ENCODE measurements at regions not wholly inside any gene's neighbourhood (a gene's known extent, or its start where the extent isn't known, plus 50 kb on each side); places are given as distances from the start of the nearest gene placed in this dataset. TPM values are rescaled to one million over a fixed set of nuclear protein-coding genes. Genes with fewer than 3 reads are reported as not detected.
"Not testable (repeated sequence)": the region's sequence is repeated elsewhere in the genome, so short reads cannot be mapped to it uniquely, and the experiment has no call there.

DNA sequence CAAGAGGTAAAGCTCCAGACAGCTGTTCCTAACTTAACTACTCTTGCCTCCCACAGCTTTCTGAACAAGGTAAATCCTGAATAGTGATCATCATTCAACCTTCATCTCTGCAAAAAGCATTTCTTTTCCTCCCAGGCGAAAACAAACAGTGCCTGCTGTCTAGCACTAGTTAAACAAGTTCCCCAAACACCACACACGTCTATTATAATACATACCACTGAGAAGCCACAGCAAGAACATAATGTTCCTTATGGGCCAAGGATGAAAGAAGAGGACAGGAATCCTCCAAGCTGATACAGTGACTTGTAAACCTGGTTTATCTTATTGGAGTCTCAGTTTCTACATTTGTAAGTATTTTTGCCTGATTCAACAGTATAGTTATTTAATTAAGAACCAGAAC lies 56.1 kb upstream of the PDPR start:
- DNase-seq; H3K4me1 Mint-ChIP-seq; H3K27me3 Mint-ChIP-seq; H3K27ac Mint-ChIP-seq; POLR2A ChIA-PET; H3K36me3 Mint-ChIP-seq (ENCODE audit: low read depth); H3K9me3 Mint-ChIP-seq (ENCODE audit: low read depth); CTCF ChIA-PET; intact Hi-C loops (cut with DNase I, micrococcal nuclease); H3K4me3 Mint-ChIP-seq; ATAC-seq: not testable (repeated sequence)

GRCh38 chr16:70059429-70059828 lies 54.7 kb upstream of the PDPR start:
- ATAC-seq; H3K27me3 Mint-ChIP-seq; CTCF ChIA-PET; H3K9me3 Mint-ChIP-seq (ENCODE audit: low read depth); POLR2A ChIA-PET; H3K27ac Mint-ChIP-seq; DNase-seq; H3K4me3 Mint-ChIP-seq; intact Hi-C loops (cut with DNase I, micrococcal nuclease); H3K36me3 Mint-ChIP-seq (ENCODE audit: low read depth): not testable (repeated sequence)
- H3K4me1 Mint-ChIP-seq: peaks cover 12% of the 10 kb centered on the region

DNA sequence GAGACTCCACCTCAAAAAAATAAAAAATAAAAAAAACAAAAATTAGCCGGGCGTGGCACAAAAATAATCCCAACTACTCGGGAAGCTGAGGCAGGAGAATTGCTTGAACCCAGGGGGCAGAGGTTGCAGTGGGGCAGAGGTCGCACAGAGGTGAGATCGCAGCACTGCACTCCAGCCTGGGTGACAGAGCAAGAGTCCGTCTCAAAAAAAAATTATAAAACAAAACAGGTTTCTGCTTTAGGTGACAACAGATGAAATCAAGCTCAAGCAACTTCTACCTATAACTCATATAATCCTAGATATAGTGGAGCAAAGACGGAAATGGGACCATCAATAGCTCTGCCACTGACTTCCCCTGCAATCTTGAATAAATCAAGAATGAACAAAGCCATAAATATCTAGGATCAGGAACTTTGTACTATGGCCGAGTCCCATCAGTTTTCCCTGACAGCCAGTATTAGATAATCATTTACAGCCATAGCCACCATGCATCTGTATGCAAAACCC lies 53.6 kb upstream of the PDPR start:
- ATAC-seq: not testable (repeated sequence)

GRCh38 chr16:70061671-70062218 lies 52.4 kb upstream of the PDPR start:
- POLR2A ChIA-PET; H3K4me3 Mint-ChIP-seq; intact Hi-C loops (cut with DNase I, micrococcal nuclease); H3K27ac Mint-ChIP-seq; CTCF ChIA-PET; H3K36me3 Mint-ChIP-seq (ENCODE audit: low read depth); H3K9me3 Mint-ChIP-seq (ENCODE audit: low read depth); H3K27me3 Mint-ChIP-seq; ATAC-seq; DNase-seq: not testable (repeated sequence)
- H3K4me1 Mint-ChIP-seq: peaks cover 13% of the 10 kb centered on the region

More for the DNA sequence above, 53.6 kb upstream of the PDPR start:
- H3K36me3 Mint-ChIP-seq (ENCODE audit: low read depth); POLR2A ChIA-PET; DNase-seq; H3K4me3 Mint-ChIP-seq; intact Hi-C loops (cut with DNase I, micrococcal nuclease); H3K9me3 Mint-ChIP-seq (ENCODE audit: low read depth); H3K27ac Mint-ChIP-seq; H3K27me3 Mint-ChIP-seq: not testable (repeated sequence)
- CTCF ChIA-PET: interaction anchor here (0.8 kb wide), 1 partner anchor 18 kb away, joined by 3 read pairs; no protein-coding TSS in a partner anchor
- peaks cover 12% of the 10 kb centered on the region for H3K4me1 Mint-ChIP-seq

- H3K4me1 Mint-ChIP-seq: peaks cover 11% of the 10 kb centered on the region
- H3K4me3 Mint-ChIP-seq; H3K27me3 Mint-ChIP-seq; POLR2A ChIA-PET; intact Hi-C loops (cut with DNase I, micrococcal nuclease); H3K9me3 Mint-ChIP-seq (ENCODE audit: low read depth); CTCF ChIA-PET; H3K27ac Mint-ChIP-seq; H3K36me3 Mint-ChIP-seq (ENCODE audit: low read depth); DNase-seq; ATAC-seq: not testable (repeated sequence)
Measured at GRCh38 chr16:70062947-70063346, 51.2 kb upstream of the PDPR start.

Small RNA genes lying in the stretch of these regions (microRNA-seq; reads per million reads assigned to microRNA genes)
- not detected for gene MIR1972-2 (ENCODE audit: borderline replicate concordance)
